ENCODE measurements at regions not wholly inside any gene's neighbourhood (a gene's known extent, or its start where the extent isn't known, plus 50 kb on each side); places are given as distances from the start of the nearest gene placed in this dataset.

GRCh38 chr1:199741586-199741985 is 285.9 kb upstream of the NR5A2 start:
- TF ChIP-seq ZNF565 (CRISPR knock-in tag; conservative IDR thresholded peaks at IDR 0.05; ENCODE audit: low read depth) (no peak), ARNTL (CRISPR knock-in tag; IDR thresholded peaks at IDR 0.05; ENCODE audit: borderline replicate concordance, low read depth) (no peak), RARB (CRISPR knock-in tag; IDR thresholded peaks at IDR 0.05) (no peak), TCF4 (CRISPR knock-in tag; IDR thresholded peaks at IDR 0.05; ENCODE audit: borderline replicate concordance) (no peak), ZFP3 (CRISPR knock-in tag; IDR thresholded peaks at IDR 0.05) (no peak), GLIS3 (CRISPR knock-in tag; IDR thresholded peaks at IDR 0.05) (no peak), OSR1 (CRISPR knock-in tag; IDR thresholded peaks at IDR 0.05) (no peak), PPARA (CRISPR knock-in tag; IDR thresholded peaks at IDR 0.05; ENCODE audit: borderline replicate concordance) (no peak), SNAI2 (CRISPR knock-in tag; IDR thresholded peaks at IDR 0.05) (no peak), ZNF8 (CRISPR knock-in tag; IDR thresholded peaks at IDR 0.05) (no peak), CSDC2 (CRISPR knock-in tag; IDR thresholded peaks at IDR 0.05) (no peak), TOX (CRISPR knock-in tag; IDR thresholded peaks at IDR 0.05; ENCODE audit: borderline replicate concordance) (no peak), ZNF70 (CRISPR knock-in tag; IDR thresholded peaks at IDR 0.05) (no peak), ZFP30 (CRISPR knock-in tag; IDR thresholded peaks at IDR 0.05) (no peak), ZC3H10 (CRISPR knock-in tag; IDR thresholded peaks at IDR 0.05) (no peak)
- TF ChIP-seq, protein P1, sequence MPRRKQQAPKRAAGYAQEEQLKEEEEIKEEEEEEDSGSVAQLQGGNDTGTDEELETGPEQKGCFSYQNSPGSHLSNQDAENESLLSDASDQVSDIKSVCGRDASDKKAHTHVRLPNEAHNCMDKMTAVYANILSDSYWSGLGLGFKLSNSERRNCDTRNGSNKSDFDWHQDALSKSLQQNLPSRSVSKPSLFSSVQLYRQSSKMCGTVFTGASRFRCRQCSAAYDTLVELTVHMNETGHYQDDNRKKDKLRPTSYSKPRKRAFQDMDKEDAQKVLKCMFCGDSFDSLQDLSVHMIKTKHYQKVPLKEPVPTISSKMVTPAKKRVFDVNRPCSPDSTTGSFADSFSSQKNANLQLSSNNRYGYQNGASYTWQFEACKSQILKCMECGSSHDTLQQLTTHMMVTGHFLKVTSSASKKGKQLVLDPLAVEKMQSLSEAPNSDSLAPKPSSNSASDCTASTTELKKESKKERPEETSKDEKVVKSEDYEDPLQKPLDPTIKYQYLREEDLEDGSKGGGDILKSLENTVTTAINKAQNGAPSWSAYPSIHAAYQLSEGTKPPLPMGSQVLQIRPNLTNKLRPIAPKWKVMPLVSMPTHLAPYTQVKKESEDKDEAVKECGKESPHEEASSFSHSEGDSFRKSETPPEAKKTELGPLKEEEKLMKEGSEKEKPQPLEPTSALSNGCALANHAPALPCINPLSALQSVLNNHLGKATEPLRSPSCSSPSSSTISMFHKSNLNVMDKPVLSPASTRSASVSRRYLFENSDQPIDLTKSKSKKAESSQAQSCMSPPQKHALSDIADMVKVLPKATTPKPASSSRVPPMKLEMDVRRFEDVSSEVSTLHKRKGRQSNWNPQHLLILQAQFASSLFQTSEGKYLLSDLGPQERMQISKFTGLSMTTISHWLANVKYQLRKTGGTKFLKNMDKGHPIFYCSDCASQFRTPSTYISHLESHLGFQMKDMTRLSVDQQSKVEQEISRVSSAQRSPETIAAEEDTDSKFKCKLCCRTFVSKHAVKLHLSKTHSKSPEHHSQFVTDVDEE (CRISPR knock-in tag; IDR thresholded peaks at IDR 0.05), result no peak
- TF ChIP-seq, protein P2, sequence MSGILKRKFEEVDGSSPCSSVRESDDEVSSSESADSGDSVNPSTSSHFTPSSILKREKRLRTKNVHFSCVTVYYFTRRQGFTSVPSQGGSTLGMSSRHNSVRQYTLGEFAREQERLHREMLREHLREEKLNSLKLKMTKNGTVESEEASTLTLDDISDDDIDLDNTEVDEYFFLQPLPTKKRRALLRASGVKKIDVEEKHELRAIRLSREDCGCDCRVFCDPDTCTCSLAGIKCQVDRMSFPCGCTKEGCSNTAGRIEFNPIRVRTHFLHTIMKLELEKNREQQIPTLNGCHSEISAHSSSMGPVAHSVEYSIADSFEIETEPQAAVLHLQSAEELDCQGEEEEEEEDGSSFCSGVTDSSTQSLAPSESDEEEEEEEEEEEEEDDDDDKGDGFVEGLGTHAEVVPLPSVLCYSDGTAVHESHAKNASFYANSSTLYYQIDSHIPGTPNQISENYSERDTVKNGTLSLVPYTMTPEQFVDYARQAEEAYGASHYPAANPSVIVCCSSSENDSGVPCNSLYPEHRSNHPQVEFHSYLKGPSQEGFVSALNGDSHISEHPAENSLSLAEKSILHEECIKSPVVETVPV (CRISPR knock-in tag; IDR thresholded peaks at IDR 0.05), result no peak
- TF ChIP-seq, protein P3, sequence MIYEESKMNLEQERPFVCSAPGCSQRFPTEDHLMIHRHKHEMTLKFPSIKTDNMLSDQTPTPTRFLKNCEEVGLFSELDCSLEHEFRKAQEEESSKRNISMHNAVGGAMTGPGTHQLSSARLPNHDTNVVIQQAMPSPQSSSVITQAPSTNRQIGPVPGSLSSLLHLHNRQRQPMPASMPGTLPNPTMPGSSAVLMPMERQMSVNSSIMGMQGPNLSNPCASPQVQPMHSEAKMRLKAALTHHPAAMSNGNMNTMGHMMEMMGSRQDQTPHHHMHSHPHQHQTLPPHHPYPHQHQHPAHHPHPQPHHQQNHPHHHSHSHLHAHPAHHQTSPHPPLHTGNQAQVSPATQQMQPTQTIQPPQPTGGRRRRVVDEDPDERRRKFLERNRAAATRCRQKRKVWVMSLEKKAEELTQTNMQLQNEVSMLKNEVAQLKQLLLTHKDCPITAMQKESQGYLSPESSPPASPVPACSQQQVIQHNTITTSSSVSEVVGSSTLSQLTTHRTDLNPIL (CRISPR knock-in tag; IDR thresholded peaks at IDR 0.05; ENCODE audit: low read depth), result no peak
- TF ChIP-seq, protein P4, sequence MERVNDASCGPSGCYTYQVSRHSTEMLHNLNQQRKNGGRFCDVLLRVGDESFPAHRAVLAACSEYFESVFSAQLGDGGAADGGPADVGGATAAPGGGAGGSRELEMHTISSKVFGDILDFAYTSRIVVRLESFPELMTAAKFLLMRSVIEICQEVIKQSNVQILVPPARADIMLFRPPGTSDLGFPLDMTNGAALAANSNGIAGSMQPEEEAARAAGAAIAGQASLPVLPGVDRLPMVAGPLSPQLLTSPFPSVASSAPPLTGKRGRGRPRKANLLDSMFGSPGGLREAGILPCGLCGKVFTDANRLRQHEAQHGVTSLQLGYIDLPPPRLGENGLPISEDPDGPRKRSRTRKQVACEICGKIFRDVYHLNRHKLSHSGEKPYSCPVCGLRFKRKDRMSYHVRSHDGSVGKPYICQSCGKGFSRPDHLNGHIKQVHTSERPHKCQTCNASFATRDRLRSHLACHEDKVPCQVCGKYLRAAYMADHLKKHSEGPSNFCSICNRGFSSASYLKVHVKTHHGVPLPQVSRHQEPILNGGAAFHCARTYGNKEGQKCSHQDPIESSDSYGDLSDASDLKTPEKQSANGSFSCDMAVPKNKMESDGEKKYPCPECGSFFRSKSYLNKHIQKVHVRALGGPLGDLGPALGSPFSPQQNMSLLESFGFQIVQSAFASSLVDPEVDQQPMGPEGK (CRISPR knock-in tag; IDR thresholded peaks at IDR 0.05; ENCODE audit: borderline replicate concordance), result no peak

GRCh38 chr1:199742547-199742946 is 285.0 kb upstream of the NR5A2 start:
- TF ChIP-seq ZFP3 (CRISPR knock-in tag; IDR thresholded peaks at IDR 0.05) (0 out of 2 replicates have a peak, but pooled peaks have one; percentile 56), ARNTL (CRISPR knock-in tag; IDR thresholded peaks at IDR 0.05; ENCODE audit: borderline replicate concordance, low read depth) (no peak), SNAI2 (CRISPR knock-in tag; IDR thresholded peaks at IDR 0.05) (no peak), POU6F1 (CRISPR knock-in tag; IDR thresholded peaks at IDR 0.05; ENCODE audit: borderline replicate concordance, low read depth) (no peak)
- TF ChIP-seq, protein P1 (CRISPR knock-in tag; IDR thresholded peaks at IDR 0.05), result no peak

More at GRCh38 chr1:199741586-199741985, 285.9 kb upstream of the NR5A2 start:
- ATAC-seq, result no peak

More at GRCh38 chr1:199742547-199742946, 285.0 kb upstream of the NR5A2 start:
- peak; percentile 86 for ATAC-seq
